Limb (tissue), 2 donors: ENCODE measurements at regions not wholly inside any gene's neighbourhood (a gene's known extent, or its start where the extent isn't known, plus 50 kb on each side); places are given as distances from the start of the nearest gene placed in this dataset.
A peak's percentile ranks its signal among the peaks of the same experiment; 100 is the strongest.
"Not testable (repeated sequence)": the region's sequence is repeated elsewhere in the genome, so short reads cannot be mapped to it uniquely, and the experiment has no call there.

Experiments used
- DNase-seq, 2 donors: peaks; one replicate each; pipeline ENCODE4 v3.0.0-alpha.2; 2016; ENCODE audit errors: extremely low spot score in 2 of 2

DNA sequence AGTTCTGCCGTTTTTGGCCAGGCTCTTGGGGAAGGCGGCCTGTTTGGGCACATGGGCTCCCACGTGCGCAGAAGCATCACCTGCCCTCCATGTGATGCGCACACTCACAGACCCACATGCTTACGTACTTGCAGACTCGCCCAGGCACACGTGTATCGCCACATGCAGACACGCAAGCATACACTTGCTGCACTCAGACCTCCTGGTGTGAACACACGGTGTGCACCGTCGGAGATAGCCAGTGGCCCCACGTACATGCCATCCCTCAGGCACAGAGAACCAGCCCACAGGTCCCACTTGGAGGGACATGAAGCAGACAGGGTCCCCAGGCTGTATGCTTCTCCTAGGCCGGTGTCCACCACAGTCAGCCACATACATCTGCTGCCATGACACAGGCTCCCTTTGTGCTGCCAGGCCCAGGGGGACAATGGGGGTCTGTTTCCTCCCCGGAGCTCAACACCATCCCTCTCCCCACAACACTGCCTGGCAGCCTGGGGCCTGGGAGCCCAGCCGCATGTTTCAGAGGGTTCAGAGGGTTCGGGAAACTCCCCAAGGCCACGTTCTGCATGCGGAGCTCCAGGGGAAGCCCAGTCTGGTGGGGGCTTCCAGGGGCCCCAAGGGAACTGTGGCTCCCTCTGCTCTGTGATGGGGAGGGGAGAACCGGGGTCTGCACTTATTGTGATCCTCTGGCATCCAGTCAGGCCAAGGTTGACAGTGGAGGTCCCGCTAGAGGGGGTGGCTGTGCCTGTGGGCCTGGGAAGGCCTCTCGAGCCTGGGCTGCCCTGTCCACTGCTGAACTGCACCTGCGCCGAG is 208.1 kb upstream of the HAAO start:
- peak in 1 of 2 donors; percentile 61 for DNase-seq

DNA sequence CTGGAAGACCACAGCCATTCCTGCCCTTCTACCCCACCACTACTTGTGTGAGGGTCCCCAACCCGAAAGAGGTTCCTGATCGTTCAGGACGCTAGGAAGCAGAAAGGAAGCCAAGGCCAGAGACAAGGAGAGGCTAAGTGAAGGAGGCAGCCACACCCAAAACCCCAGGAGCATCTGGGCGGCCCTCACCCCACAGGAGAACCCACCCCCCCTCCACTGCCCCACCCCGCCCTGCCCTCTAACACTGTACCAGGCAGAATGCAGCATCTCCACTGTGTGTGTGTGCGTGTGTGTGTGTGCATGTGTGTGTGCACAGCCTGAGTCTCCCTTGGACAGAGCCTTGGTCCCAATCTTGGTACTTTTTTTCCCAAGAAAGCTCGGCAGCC is 207.5 kb upstream of the HAAO start:
- DNase-seq: no peak

DNA sequence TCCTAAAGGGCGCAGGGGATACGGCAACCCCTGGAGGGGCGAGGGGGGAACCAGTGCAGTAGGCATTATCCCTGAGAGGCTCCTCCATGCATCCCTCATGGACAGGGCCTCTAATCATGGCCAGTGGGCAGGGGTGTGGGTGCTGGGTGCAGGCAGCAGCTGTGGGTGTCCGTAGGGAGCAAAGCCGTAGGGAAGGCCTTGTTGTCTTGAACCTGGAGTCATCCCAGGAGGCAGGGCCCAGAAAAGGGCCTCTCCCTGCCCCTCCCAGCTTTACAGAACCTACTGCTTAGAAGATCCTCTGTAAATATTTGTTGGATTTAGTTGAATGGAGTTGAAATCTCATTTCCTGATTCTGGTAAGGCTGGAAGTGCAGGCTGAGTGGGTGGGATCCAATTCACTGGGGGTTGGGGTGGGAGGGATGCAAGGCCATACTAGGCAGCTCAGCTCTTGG is 207.0 kb upstream of the HAAO start:
- no peak for DNase-seq

DNA sequence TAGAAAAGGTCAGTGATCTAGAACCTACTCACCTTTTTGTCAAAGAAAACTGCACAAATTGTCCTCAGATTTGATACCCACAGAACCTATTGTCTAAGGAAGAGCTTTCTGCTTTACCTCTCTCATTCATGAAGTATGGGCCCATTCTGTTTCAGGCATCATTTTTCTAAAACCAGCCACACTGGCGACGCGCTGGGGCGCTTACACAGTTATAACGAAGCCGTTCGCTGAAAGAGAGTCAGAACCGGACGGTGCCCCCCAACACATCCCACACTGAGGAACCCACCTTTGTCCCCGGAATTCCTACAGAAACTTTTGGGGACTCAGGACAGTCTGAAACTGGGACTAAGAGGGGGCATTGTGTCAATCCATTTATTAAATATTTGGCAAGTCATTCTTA is 206.3 kb upstream of the HAAO start:
- no peak for DNase-seq

DNA sequence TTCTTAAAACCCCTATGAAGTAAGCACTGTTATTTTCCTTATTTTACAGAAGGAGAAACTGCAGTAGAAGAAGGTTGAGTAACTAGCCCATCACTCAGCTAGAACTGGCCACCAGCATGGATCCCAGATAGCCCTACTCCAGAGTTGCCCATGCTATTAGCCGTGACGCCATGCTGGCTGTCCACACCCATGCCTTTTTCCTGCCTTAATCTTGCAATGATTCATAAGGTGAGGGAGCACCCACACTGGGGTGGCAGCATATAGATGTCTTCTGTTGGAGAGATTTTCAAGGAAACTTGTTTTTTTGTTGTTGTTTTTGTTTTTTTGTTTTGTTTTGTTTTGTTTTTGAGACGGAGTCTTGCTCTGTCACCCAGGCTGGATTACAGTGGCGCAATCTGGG is 204.1 kb upstream of the HAAO start:
- DNase-seq: no peak

DNA sequence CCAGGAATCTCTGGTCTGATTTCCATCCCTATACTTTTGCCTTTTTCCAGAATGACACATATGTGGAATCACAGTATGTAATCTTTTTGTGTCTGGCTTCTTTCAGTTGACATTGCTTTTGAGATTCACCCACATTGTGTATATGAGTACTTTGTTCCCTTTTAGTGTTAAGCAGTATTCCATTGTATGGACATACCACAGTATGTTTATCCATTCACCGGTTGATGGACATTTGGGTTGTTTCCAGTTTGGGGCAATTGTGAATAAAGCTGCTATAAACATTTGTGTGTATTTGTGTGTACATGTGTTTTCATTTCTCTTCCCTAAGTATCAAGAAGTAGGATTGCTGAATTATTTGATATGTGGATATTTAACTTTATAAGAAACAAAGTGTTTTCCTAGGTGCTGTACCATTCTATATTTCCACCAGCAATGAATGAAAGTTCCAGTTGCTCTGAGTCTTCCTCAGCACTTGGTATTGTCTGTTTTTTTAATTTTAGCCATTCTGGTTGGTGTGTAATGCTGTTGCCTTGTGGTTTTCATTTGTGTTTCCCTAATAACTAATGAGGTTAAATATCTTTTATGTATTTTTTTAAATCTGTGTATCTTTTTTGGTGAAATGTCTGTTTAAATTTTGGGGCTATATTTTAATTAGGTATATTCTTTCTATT is 203.5 kb upstream of the HAAO start:
- no peak for DNase-seq

DNA sequence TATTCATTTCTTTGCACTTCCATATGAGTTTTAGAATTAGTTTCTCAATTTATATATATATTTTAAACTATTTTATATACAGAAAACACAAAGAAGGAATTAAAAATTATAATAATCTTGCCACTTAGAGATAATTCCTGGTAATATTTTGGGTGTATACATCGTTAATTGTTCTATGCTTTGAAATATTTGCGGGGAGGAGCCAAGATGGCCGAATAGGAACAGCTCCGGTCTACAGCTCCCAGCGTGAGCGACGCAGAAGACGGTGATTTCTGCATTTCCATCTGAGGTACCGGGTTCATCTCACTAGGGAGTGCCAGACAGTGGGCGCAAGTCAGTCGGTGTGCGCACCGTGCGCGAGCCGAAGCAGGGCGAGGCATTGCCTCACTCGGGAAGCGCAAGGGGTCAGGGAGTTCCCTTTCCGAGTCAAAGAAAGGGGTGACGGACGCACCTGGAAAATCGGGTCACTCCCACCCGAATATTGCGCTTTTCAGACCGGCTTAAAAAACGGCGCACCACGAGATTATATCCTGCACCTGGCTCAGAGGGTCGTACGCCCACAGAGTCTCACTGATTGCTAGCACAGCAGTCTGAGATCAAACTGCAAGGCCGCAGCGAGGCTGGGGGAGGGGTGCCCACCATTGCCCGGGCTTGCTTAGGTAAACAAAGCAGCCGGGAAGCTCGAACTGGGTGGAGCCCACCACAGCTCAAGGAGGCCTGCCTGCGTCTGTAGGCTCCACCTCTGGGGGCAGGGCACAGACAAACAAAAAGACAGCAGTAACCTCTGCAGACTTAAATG is 197.1 kb upstream of the HAAO start:
- DNase-seq: not testable (repeated sequence)

DNA sequence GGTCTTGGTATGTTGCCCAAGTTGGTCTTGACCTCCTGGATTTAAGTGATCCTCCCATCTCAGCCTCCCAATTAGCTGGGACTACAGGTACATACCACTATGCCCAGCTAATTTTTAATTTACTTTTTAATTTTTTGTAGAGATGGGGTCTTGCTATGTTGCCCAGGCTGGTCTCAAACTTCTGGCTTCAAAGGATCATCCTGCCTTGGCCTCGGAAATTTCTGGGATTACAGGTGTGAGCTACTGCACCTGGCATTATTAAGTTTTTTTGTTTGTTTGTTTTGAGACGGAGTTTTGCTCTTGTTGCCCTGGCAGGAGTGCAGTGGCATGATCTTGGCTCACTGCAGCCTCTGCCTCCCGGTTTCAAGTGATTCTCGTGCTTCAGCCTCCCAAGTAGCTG is 195.7 kb upstream of the HAAO start:
- not testable (repeated sequence) for DNase-seq

DNA sequence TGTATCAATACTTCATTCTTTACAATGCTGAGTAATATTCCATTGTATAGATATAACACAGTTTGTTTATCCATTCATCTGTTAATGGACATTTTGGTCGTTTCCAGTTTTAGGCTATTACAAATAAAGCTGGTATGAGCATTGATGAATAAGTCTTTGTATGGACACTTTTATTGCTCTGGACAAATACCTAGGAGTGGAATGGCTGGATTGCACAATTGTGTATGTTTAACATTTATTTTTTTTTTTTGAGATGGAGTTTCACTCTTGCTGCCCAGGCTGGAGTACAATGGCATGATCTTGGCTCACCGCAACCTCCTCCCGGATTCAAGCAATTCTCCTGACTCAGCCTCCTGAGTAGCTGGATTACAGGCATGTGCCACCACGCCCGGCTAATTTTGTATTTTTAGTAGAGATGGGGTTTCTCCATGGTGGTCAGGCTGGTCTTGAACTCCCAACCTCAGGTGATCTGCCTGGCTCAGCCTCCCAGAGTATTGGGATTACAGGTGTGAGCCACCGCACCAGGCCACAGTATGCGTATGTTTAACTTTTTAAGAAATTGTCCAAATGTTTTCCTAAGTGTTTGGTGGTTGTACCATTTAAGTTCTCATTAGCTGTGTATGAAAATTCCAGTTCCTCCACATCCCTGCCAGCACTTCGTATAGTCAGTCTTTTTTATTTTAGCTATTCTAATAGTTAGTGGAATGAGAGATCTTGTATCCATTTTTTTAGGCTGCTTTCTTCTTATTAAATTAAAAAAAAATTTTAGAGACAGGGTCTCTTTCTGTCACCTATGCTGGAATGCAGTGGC is 194.9 kb upstream of the HAAO start:
- no peak for DNase-seq

DNA sequence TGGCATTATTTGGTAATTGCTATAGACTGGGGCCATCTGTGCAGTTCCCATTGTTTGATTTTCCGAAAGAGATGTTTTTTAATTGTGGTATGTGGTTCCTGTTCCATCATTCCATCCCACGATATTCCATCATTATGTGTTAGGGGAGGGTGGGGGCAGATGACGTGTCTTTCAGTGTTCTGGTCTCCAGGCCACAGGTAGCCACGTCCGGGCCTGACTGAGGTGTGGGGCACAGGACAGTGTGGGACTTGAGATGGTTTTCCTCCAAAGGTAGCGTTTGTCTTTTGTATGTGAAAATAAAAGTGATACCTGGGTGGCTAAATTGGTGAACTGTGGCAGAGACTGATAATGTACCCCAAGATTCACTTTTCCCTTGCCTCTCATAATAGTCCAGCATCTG is 192.2 kb upstream of the HAAO start:
- DNase-seq: no peak

DNA sequence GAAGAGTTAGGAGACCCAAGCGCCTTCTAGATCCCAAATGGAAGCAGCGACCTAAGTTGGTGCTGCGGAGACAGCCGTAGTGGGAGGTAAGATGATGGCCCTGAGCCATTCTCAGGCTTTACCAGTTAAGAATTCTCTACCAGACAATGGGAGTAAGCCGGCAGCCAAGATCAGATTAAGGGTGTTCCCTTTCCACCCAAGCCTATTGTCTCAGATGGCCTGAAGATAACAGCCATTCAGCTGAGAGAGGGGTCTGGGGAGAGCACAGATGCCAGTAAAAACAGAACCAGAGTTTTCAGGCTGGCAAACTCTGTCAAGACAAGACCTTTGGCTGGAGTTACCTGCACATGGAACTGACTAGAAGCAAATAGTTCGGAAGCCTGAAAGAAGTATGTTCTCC is 191.7 kb upstream of the HAAO start:
- DNase-seq: no peak

DNA sequence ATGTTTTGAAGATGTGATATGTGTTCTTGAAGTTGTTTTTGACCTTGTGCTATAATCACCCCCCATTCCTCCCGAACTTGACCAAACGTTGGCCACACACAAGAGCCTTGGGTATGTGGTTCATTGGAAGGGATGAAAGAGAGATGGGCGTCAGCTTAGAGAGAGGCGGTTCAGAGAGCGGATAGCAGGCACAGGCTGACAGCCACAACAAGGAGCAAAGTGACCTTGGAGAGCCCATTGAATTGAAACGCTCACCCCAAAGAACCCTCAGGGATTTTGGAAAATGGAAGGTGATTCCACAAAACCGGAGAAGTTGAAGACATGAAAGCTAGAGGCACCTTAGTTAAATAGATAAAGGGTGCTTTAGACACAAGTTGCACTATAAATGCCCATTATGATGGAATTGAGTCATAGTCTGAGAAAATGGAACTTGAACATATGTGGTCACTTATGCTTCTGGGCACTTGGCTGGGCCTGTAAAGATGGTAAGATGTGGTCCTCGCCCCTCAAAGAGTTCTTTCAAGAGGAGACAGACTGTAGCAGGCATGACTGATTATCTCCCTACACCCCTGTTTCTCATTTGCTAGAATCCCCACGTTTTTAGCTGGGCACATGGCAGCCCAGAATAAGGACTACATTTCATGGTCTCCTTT is 188.5 kb upstream of the HAAO start:
- DNase-seq: no peak

DNA sequence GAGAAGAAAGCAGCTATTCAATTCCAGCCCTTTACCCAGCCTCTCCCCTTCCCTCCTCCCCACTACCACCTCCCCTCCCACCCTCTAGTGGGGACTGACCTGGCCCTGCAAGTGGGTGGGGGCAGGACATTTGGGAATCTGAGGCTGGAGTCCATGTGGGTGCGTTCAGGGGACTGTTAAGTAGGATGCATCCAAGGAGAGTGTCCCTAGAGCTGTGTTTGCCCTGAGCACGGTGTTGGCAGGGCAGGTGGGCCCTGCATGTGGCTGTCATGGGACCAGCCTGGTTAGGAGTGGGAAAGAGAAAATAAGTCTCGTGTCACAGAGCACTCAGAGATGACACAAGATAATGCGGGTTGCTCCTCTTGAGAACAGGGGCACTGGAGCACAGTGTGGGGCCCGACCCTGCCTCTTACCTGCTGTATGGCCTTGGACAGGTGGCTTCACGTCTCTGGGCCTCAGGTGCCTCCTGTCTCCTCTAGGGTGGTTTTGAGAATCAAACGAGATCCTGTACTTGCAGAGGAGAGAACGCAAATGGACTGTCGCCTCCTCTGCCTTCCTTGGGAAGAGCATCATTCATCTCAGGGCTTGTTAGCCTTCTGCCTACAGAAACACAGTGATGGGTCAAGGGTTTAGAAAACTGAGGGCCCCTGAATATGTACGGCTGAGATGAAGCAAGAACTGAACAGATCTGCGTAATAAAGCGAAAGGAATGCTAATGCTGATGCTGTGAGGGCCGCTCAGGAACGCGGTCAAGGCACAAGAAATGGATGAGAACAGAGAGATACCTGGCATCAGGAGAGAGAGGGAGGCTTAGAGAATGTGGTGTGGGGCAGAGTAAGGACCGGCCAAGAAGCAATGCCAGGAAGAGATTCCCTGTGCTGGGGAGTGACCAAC is 187.7 kb upstream of the HAAO start:
- no peak for DNase-seq

DNA sequence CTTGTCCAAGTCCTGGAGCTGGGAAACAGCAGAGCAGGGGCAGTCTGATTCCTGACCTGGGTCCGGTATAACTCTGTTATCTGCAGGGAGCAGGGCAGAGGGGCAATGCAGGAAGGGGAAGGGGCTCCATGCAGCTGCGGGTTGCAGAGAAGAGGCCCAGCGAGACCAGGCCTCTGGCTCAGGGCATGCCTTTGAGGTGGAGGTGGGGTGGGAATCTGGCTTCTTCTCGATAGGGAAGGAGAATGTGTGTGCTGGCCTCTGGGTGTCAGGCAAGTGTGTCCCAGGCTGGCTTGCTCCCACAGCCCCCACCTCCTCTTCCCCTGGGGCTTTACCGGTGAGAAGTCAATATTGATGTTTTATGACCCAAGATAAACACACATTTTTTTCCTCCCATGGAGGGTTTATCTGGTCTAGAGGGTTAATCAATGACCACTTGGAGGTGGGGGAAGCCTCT is 187.1 kb upstream of the HAAO start:
- DNase-seq: no peak

DNA sequence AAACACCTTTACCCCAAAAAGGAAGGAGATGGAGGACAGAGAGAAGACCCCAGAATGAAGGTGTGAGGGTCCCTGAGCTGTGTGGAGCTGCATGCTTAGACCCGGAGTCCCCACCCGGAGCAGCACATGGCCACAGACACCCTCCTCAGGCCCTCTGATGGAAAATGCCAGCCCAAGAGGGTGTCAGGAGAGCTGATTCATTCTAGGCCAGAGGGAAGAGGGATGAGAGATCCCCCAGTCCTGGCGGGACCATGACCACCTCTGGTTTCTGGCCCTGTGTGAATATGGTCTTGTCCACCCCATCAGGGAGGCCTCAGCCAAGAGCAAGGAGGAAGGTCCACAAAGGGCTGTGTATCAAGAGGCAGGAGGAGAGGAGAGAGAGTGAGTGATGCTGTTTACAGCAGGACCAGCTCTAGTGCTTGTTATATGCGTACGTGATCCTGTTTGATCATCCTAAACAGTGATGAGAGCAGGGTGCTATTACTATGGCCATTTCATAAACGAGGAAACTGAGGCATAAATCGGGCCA is 186.6 kb upstream of the HAAO start:
- no peak for DNase-seq

DNA sequence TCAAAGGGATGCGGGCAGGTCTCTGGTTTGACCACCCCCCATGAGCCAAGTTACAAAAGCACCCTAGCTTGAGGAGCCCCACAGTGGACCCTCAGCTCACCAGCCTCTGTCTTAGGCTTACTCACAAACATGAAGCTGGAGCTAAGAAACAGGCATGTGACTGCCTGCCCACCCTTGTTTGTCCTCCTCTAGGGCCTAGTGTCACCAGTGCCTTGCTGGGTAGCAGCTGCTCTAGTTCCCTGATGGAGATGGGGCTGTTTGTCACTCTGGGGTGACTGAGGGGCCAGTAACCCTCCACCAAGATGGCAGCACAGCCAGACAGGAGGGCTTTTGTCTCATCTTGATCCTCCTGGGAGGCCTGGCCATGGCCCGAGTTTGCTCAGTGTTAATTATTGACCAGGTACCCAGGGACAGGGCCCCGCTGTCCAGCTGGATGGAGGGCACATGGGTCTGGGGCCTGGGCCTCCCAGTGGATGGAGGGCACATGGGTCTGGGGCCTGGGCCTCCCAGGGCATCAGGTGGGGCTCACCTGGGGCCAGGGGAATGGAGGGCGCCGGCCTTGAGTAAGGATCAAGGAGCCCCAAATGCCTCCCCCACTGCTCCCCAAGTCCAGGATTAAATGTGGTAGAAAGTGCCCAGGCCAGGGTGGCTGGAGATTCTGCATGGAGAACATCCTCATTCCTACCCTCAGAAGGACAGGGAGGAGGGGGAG is 185.9 kb upstream of the HAAO start:
- DNase-seq: no peak

DNA sequence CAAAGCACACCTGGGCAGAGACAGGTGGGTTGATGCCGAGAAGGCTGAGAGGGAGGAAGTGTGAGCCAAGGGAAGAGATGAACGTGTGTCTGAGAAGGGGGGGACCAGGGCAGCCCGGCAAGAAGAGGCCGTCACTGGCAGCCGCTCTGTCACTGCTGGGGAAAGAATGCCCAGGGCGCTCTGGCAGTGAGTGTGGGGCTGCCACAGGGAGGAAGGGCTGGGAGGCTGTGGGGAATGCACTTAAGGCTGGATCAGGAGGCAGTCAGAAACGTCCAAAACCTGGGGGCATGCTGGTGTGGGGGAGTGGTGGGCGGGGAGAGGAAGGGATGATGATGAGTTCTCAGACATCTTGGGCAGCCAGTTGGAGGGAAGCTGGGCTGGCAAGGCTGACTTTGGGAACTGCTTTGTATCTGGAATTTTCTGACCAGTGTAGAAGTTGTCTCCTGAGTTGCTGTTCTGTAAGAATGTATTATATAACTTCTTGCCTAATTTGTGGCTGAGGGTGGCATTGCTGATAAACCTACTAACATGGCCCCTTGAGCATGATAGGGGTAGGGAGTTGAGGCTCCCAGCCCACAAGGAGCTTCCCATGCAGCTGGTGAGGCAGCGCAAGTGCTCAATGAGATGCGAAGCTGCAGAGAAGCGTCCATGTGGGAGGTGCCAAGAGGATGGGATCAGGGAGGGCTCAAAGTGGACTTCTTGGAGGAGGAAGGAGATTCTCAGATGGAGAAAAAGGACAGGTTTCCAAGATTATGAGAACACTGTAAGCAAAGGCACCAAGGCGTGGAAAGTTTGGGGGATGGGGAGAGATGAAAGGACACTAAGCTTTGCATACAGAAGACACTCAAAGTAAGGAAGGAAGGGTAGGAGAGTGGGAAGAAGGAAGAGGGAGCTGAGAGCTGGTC is 185.1 kb upstream of the HAAO start:
- peak in 1 of 2 donors; percentile 23 for DNase-seq

DNA sequence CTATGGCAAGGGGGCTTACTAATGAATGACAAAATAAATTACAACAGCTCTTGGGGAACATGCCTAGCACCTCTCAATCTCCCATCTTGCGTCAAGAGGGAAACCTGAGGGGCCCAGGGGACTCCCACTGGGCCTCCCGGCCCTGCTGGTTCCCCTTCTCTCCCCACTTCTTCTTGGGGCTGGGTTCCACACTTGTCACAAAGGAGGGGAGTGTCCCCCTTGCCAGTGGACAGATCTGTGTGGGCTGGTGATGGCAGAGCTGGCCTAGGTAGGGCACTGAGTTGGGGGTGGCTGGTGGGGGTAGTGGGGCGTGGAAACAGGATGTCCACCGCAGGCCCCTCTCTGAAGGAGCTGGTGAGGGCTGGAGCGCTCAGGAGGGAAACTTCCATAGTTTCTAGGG is 184.0 kb upstream of the HAAO start:
- DNase-seq: peak in 1 of 2 donors; percentile 24
